ENCODE measurements at regions not wholly inside any gene's neighbourhood (a gene's known extent, or its start where the extent isn't known, plus 50 kb on each side); places are given as distances from the start of the nearest gene placed in this dataset.
A peak's percentile ranks its signal among the peaks of the same experiment; 100 is the strongest.
"Not testable (repeated sequence)": the region's sequence is repeated elsewhere in the genome, so short reads cannot be mapped to it uniquely, and the experiment has no call there.

- DNase-seq (ENCODE audit: low read depth, low spot score): not testable (repeated sequence)
Measured at GRCh38 chr7:149930374-149931068, 56.8 kb downstream of the ATP6V0E2 start.

GRCh38 chr7:149933776-149934175, 60.0 kb downstream of the ATP6V0E2 start:
- DNase-seq (ENCODE audit: low read depth, low spot score): not testable (repeated sequence)

GRCh38 chr7:149947346-149947745, 73.6 kb downstream of the ATP6V0E2 start:
- DNase-seq (ENCODE audit: low read depth, low spot score): not testable (repeated sequence)

GRCh38 chr7:149948444-149948843, 74.7 kb downstream of the ATP6V0E2 start:
- not testable (repeated sequence) for DNase-seq (ENCODE audit: low read depth, low spot score)

- not testable (repeated sequence) for DNase-seq (ENCODE audit: low read depth, low spot score)
Measured at GRCh38 chr7:149949863-149950577, 76.3 kb downstream of the ATP6V0E2 start.

- DNase-seq (ENCODE audit: low read depth, low spot score): not testable (repeated sequence)
Measured at GRCh38 chr7:149950578-149950924, 76.8 kb downstream of the ATP6V0E2 start.

GRCh38 chr7:149951579-149951978, 77.8 kb downstream of the ATP6V0E2 start:
- DNase-seq (ENCODE audit: low read depth, low spot score): not testable (repeated sequence)

GRCh38 chr7:149958880-149959279, 85.1 kb downstream of the ATP6V0E2 start:
- not testable (repeated sequence) for DNase-seq (ENCODE audit: low read depth, low spot score)

GRCh38 chr7:149960863-149961262, 87.1 kb downstream of the ATP6V0E2 start:
- DNase-seq (ENCODE audit: low read depth, low spot score): peak; percentile 2

GRCh38 chr7:149961878-149962277, 88.1 kb downstream of the ATP6V0E2 start:
- DNase-seq (ENCODE audit: low read depth, low spot score): peak; percentile 3

GRCh38 chr7:149962685-149963319, 89.0 kb downstream of the ATP6V0E2 start:
- not testable (repeated sequence) for DNase-seq (ENCODE audit: low read depth, low spot score)

GRCh38 chr7:149963985-149964384, 90.2 kb downstream of the ATP6V0E2 start:
- not testable (repeated sequence) for DNase-seq (ENCODE audit: low read depth, low spot score)

- DNase-seq (ENCODE audit: low read depth, low spot score): not testable (repeated sequence)
Measured at GRCh38 chr7:149966444-149966843, 92.7 kb downstream of the ATP6V0E2 start.

- not testable (repeated sequence) for DNase-seq (ENCODE audit: low read depth, low spot score)
Measured at GRCh38 chr7:149972977-149973376, 99.2 kb downstream of the ATP6V0E2 start.

- not testable (repeated sequence) for DNase-seq (ENCODE audit: low read depth, low spot score)
Measured at GRCh38 chr7:149973681-149974080, 99.9 kb downstream of the ATP6V0E2 start.

GRCh38 chr7:149975608-149976007, 101.8 kb downstream of the ATP6V0E2 start:
- not testable (repeated sequence) for DNase-seq (ENCODE audit: low read depth, low spot score)

- not testable (repeated sequence) for DNase-seq (ENCODE audit: low read depth, low spot score)
Measured at GRCh38 chr7:149978537-149978936, 104.8 kb downstream of the ATP6V0E2 start.

GRCh38 chr7:149978944-149979343, 105.2 kb downstream of the ATP6V0E2 start:
- DNase-seq (ENCODE audit: low read depth, low spot score): not testable (repeated sequence)

- not testable (repeated sequence) for DNase-seq (ENCODE audit: low read depth, low spot score)
Measured at GRCh38 chr7:149982537-149983112, 108.9 kb downstream of the ATP6V0E2 start.

GRCh38 chr7:149986866-149987265, 113.1 kb downstream of the ATP6V0E2 start:
- not testable (repeated sequence) for DNase-seq (ENCODE audit: low read depth, low spot score)

- DNase-seq (ENCODE audit: low read depth, low spot score): not testable (repeated sequence)
Measured at GRCh38 chr7:149991652-149992302, 118.0 kb downstream of the ATP6V0E2 start.

All from activated naive CD8-positive, alpha-beta T cell treated with anti-CD3 and anti-CD28 coated beads, Interleukin-2, amount 50 U/mL, for 16 hours (primary cell).